Frontal cortex (tissue), 3 donors: ENCODE measurements at regions not wholly inside any gene's neighbourhood (a gene's known extent, or its start where the extent isn't known, plus 50 kb on each side); places are given as distances from the start of the nearest gene placed in this dataset.

ENCODE experiments used
- DNase-seq, 2 donors: peaks; one replicate each; pipeline ENCODE4 v3.0.0; 2012; ENCODE audit warnings: low spot score in 2 of 2
- FAIRE-seq: peaks from 2 replicates; lab custom pipeline; 2012; peaks lifted over from hg19 to GRCh38; lab: Jason Lieb, UNC
- donor health status: control.
- donor health status: control.
- donor health status: control.

GRCh38 chr4:41478518-41478917 is 59.4 kb upstream of the LIMCH1 start:
- FAIRE-seq (no peak), DNase-seq (no peak)

DNA sequence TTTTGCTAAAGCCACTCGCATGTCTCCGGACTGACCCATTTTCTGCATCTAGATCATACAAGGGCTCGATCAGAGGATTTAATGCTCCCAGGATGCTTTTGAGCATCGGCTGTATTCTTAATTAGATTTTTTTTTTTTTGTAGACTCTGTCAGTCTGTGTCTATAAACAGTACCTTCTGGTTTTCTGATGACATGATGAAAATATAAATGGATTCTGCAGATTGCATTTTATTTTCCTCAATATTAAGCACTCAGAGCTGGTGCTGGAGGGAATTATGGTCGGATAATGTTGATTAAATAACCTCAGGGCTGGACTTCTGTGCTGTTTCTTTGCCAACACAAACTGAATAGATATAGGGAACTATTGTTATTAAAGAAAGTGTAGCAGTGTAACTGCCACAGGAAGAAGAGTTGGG is 57.1 kb upstream of the LIMCH1 start:
- DNase-seq (no peak), FAIRE-seq (no peak)

DNA sequence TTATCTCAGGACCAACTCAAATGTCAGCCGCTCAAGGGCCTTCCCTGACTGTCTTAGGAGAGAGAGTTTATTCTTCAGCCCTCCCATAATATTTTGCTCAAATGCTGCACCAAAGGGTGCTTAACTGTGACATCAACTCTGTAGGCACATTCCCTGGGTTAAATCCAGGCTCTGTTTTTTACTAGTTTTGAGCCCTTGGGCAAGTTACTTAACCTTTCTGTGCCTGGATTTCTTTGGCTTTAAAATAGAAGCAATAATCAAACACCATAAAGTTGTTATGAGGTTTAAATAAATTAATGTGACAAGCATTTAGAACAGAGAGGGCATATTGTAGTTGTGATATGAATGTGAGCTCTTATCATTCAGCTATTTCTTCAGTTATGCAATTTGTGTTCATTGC is 54.2 kb upstream of the LIMCH1 start:
- FAIRE-seq (no peak), DNase-seq (no peak)

DNA sequence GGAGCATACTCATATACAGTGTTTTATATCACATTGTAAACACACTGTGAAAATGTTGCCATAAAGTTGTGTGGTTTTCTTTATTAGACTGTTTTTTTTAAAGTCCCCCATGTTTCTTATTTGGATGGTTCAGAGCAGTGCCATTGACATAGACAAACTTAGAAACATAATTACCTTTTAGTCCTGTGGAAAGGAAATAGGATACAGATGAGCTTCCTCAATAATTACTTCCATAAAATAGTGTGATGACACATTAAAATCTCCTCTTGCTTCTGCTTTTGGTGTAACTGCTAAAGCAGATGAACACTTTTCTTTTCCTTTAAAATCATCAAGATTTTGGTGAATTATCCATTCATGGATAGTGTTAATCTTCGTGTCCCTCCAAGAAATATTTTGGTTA is 52.9 kb upstream of the LIMCH1 start:
- DNase-seq: no peak
- no peak for FAIRE-seq

- FAIRE-seq (no peak), DNase-seq (no peak)
Observed at GRCh38 chr4:41487868-41488440, 50.0 kb upstream of the LIMCH1 start.
